ENCODE measurements at regions not wholly inside any gene's neighbourhood (a gene's known extent, or its start where the extent isn't known, plus 50 kb on each side); places are given as distances from the start of the nearest gene placed in this dataset.

DNA sequence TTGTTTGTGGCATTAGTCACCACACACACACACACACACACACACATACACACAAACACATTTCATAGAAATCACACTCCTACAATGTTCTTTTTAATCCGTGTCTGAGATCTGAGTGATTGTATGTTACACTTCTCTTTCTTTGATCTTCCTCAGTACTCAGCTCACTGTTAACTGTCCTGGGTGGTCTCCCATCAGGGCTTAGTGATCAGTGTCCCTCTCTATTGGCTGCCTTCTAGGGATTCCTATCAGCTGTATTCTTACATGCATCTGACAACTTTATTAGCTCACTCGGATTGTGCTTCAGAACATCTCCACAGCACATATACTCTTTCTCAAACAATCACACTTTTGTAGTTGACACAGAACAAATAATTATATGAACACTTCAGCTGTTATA, 170.2 kb upstream of the POU5F2 start:
- Histone ChIP-seq H2AFZ (ENCODE audit: low read length) (no peak overlapping the region), H2BK20ac (ENCODE audit: low read length) (no peak overlapping the region), H2BK120ac (replicated peaks; ENCODE audit: low read depth, low read length) (no peak overlapping the region), H3K4me3 (ENCODE audit: extremely low read depth in 1 of 4, insufficient read depth in 2 of 4, low read depth in 3 of 4, low read length in 4 of 4) (no peak overlapping the region), H4K91ac (replicated peaks; ENCODE audit: insufficient read length, low read length) (no peak overlapping the region), H3K18ac (ENCODE audit: extremely low read depth, low read length) (no peak overlapping the region), H4K20me1 (replicated peaks in 1 of 2; ENCODE audit: control insufficient read depth in 1 of 2, insufficient read depth in 2 of 2, low read length in 2 of 2) (no peaks in the 10 kb centered on the region), H2BK5ac (ENCODE audit: low read depth, low read length) (no peak overlapping the region), H4K5ac (ENCODE audit: insufficient read length, low read depth, low read length) (no peak overlapping the region), H3K9ac (replicated peaks in 1 of 4; ENCODE audit: extremely low read depth in 1 of 4, low read depth in 3 of 4, low read length in 3 of 4) (no peak overlapping the region), H2AK5ac (ENCODE audit: low read depth, low read length) (no peak overlapping the region), H3K4ac (replicated peaks; ENCODE audit: insufficient read length, low read depth, low read length) (no peak overlapping the region), H3K27me3 (replicated peaks in 1 of 4; ENCODE audit: control insufficient read depth in 3 of 4, extremely low read depth in 1 of 4, insufficient read depth in 3 of 4, low read length in 3 of 4) (no peaks in the 10 kb centered on the region), H3K14ac (ENCODE audit: insufficient read length) (no peak overlapping the region), H2BK15ac (ENCODE audit: low read length) (no peak overlapping the region), H3K79me1 (ENCODE audit: low read depth, low read length) (no peaks in the 10 kb centered on the region), H3K56ac (replicated peaks; ENCODE audit: insufficient read length, low read depth, low read length) (no peak overlapping the region), H3K23me2 (ENCODE audit: low read depth, low read length) (no peaks in the 10 kb centered on the region), H3K27ac (ENCODE audit: low read depth, low read length) (no peak overlapping the region), H3K4me2 (ENCODE audit: insufficient read depth in 1 of 2, low read depth in 2 of 2, low read length in 2 of 2) (no peak overlapping the region), H2BK12ac (ENCODE audit: low read depth, low read length) (no peak overlapping the region), H3K23ac (ENCODE audit: insufficient read length) (no peak overlapping the region), H3K79me2 (ENCODE audit: control insufficient read depth in 1 of 2, insufficient read depth in 2 of 2, low read length in 2 of 2) (no peaks in the 10 kb centered on the region), H3K4me1 (replicated peaks in 1 of 4; ENCODE audit: control insufficient read depth in 3 of 4, insufficient read depth in 4 of 4, low read length in 3 of 4) (no peaks in the 10 kb centered on the region), H3K36me3 (ENCODE audit: control insufficient read depth in 2 of 4, insufficient read depth in 4 of 4, low read length in 3 of 4) (no peaks in the 10 kb centered on the region), H4K8ac (ENCODE audit: extremely low read depth, insufficient read depth, low read length) (no peak overlapping the region), H3K9me3 (ENCODE audit: insufficient read depth in 2 of 2, low read depth in 1 of 2, low read length in 1 of 2) (no peaks in the 10 kb centered on the region)
- FAIRE-seq: no peak
- DNase-seq (ENCODE audit: low read depth in 1 of 2, low spot score in 2 of 2): no peak
- CTCF ChIA-PET (ENCODE audit: partially characterized antibody): interaction anchor here (0.7 to 1.8 kb wide), 8 partner anchors 13 to 305 kb away, joined by 3 to 8 read pairs (median 4); no protein-coding TSS in a partner anchor
- WGBS, 2 experiments (ENCODE audit: extremely low coverage in 1 of 2, insufficient coverage in 1 of 2, insufficient read length in 1 of 2, insufficient replicate concordance in 2 of 2, low coverage in 1 of 2, low lambda C conversion rate in 2 of 2, missing lambda C conversion rate in 1 of 2): 73% methylated on average over 2 of the region's 2 CpGs; no CpG with 5 or more reads in 1 of the 2 experiments
- POLR2A ChIA-PET (ENCODE audit: partially characterized antibody): no interaction called here
- TF ChIP-seq SIX5 (IDR thresholded peaks at IDR 0.05; ENCODE audit: low read depth, low read length): no peak
- no peak for TF ChIP-seq NRF1 (IDR thresholded peaks at IDR 0.05; ENCODE audit: low read depth, low read length)
- TF ChIP-seq, protein P1, sequence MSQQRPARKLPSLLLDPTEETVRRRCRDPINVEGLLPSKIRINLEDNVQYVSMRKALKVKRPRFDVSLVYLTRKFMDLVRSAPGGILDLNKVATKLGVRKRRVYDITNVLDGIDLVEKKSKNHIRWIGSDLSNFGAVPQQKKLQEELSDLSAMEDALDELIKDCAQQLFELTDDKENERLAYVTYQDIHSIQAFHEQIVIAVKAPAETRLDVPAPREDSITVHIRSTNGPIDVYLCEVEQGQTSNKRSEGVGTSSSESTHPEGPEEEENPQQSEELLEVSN (IDR thresholded peaks at IDR 0.05): no peak
- TF ChIP-seq CHD2 (IDR thresholded peaks at IDR 0.05; ENCODE audit: low read length): no peak
- no peak for TF ChIP-seq MAFK (IDR thresholded peaks at IDR 0.05; ENCODE audit: low read depth, low read length)
- TF ChIP-seq, protein P2, sequence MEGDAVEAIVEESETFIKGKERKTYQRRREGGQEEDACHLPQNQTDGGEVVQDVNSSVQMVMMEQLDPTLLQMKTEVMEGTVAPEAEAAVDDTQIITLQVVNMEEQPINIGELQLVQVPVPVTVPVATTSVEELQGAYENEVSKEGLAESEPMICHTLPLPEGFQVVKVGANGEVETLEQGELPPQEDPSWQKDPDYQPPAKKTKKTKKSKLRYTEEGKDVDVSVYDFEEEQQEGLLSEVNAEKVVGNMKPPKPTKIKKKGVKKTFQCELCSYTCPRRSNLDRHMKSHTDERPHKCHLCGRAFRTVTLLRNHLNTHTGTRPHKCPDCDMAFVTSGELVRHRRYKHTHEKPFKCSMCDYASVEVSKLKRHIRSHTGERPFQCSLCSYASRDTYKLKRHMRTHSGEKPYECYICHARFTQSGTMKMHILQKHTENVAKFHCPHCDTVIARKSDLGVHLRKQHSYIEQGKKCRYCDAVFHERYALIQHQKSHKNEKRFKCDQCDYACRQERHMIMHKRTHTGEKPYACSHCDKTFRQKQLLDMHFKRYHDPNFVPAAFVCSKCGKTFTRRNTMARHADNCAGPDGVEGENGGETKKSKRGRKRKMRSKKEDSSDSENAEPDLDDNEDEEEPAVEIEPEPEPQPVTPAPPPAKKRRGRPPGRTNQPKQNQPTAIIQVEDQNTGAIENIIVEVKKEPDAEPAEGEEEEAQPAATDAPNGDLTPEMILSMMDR (IDR thresholded peaks at IDR 0.05; ENCODE audit: control extremely low read depth in 1 of 3, insufficient read depth in 1 of 3, low read depth in 1 of 3, low read length in 3 of 3): no peak
- no peak for TF ChIP-seq CREB1 (IDR thresholded peaks at IDR 0.05)
- TF ChIP-seq CBX5 (IDR thresholded peaks at IDR 0.05; ENCODE audit: low read depth, low read length): no peak

Measured in H1 (cell line).